ENCODE measurements at regions not wholly inside any gene's neighbourhood (a gene's known extent, or its start where the extent isn't known, plus 50 kb on each side); places are given as distances from the start of the nearest gene placed in this dataset.

DNA sequence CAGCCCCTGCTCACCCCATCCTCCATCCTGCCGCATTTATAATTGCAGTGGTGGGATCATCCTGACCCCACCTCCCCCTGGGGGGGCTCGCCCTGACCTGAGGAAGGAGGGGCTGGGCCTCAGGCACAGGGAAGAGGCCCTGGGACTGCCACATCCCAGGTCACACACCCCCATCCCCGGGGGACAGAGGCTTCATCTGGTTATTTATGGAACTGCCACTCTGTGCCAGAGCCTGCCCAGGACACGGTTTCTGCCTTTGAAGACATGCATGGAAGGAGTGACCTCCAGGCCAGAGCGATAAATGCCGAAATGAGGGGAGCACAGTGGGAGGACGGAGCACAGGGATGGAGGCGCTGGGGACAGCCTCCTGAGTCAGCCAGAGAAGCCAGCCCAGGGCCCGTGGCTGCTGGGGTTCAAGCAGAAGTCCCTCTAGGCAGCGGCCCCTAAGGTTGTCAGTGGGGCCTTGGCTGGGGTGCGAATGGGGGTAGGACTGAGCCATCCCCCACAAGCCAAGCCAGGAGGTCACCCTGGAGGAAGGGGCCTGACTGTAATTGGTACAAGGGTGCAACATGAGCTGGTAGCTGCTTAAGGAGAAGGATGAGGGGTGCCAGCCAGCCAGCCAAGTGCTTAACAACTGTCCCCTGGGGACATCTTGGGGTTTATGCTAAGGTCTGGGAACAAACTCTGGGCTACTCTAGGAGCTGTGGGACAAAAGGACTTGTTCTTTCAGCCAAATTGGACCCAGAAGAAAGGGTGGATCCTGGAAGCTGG is 51.4 kb upstream of the SHISAL1 start:
- no peaks in the 10 kb centered on the region for H3K9me3 ChIP-seq (ENCODE audit: control insufficient read depth, low read depth, low read length)
- H3K4me3 ChIP-seq (ENCODE audit: low read length), result no peak overlapping the region
- no peaks in the 10 kb centered on the region for H3K27me3 ChIP-seq (ENCODE audit: control insufficient read depth, insufficient read depth, low read length)
- no peaks in the 10 kb centered on the region for H3K4me1 ChIP-seq (ENCODE audit: control insufficient read depth, insufficient read depth, low read length)
- H3K36me3 ChIP-seq (ENCODE audit: control insufficient read depth, insufficient read depth, low read length), result no peaks in the 10 kb centered on the region
- no CpG with 5 or more reads among the region's 11 CpGs for WGBS (ENCODE audit: insufficient coverage, low lambda C conversion rate)
- no peak for DNase-seq
- H3K27ac ChIP-seq (ENCODE audit: low read length), result no peak overlapping the region

DNA sequence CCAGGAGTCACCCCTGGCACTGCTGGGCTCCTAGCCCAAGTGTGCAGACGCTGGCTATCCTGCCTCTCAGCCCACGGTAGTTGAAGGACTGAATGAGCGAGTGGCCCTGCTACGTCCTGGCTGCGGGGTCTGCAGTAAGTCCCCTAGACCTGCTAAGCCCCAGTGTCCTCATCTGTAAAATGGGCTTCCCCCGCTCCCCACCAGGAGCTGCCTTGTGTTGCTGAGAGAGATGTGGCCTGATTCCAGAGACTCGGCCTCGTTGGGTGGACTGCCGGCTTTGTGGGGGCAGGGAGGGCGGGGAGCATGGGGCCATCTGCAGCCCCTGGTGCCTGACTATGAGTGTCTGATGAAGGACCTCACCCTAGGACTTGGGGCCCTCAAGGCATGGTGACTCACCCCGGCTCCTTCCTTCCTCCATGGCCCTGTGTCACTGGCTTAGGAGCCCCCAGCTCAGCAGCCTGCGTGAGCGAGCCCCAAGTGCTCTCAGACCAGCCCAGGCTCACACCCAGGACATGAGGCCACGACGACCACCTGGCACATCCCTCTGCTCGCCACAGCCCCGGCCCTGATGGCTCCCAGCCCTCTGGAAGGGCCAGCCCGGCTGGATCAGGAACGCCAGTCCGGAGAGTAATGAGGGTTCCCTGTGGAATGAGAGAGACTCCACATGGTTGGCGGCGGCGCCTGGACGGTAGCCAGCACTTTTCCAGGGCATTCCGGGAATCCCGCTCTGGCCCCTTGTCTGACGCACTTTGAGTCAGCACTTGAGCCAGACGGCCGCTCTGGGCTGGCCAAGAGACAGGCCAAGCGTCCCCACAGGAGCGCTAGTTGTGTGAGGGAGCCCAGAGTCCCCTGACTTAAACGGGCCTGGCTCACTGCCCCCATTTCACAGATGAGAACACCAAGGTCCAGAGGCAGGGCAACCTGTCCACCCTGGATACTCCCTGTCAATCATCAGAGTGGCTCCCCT is 50.5 kb upstream of the SHISAL1 start:
- Histone ChIP-seq H3K4me3 (ENCODE audit: low read length) (no peak overlapping the region), H3K4me1 (ENCODE audit: control insufficient read depth, insufficient read depth, low read length) (no peaks in the 10 kb centered on the region), H3K36me3 (ENCODE audit: control insufficient read depth, insufficient read depth, low read length) (no peaks in the 10 kb centered on the region), H3K9me3 (ENCODE audit: control insufficient read depth, low read depth, low read length) (no peaks in the 10 kb centered on the region), H3K27me3 (ENCODE audit: control insufficient read depth, insufficient read depth, low read length) (peaks cover 2% of the 10 kb centered on the region), H3K27ac (ENCODE audit: low read length) (no peak overlapping the region)
- DNase-seq, result peak; percentile 63
- WGBS (ENCODE audit: insufficient coverage, low lambda C conversion rate), result no CpG with 5 or more reads among the region's 32 CpGs

DNA sequence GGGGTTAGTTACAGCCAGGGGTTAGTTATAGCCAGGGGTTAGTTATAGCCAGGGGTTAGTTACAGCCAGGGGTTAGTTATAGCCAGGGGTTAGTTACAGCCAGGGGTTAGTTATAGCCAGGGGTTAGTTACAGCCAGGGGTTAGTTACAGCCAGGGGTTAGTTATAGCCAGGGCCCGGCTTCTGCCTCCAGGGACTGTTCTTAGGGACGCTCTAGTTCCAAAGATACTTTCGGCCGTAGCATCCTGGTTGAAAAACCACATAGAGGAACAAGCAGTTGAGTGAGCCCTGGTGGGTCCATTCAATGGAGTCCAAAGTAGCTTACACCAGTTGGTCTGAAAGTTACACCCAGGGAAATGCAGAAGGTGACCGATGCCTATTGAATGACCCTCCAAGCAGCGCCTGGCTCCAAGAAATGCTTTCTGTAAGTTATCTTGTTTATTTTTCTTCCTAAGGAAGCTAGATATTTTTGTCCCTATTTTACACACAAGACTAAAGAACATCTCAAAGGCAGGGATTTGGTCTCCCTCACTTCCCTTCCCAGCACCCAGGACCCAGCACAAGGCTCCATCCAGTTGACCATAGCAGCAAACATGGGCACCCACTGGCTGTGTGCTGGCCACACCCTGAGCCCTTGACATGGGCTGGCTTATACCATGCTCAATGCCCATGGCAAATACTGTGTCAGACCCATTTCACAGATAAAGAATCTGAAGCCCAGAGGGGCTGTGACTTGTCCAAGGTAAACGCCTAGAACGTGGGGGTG is 49.7 kb upstream of the SHISAL1 start:
- DNase-seq, result no peak

More for the DNA sequence above, 49.7 kb upstream of the SHISAL1 start:
- Histone ChIP-seq H3K27ac (ENCODE audit: low read length) (no peak overlapping the region), H3K4me1 (ENCODE audit: control insufficient read depth, insufficient read depth, low read length) (no peaks in the 10 kb centered on the region), H3K27me3 (ENCODE audit: control insufficient read depth, insufficient read depth, low read length) (peaks cover 7% of the 10 kb centered on the region), H3K9me3 (ENCODE audit: control insufficient read depth, low read depth, low read length) (no peaks in the 10 kb centered on the region), H3K36me3 (ENCODE audit: control insufficient read depth, insufficient read depth, low read length) (no peaks in the 10 kb centered on the region), H3K4me3 (ENCODE audit: low read length) (no peak overlapping the region)
- WGBS (ENCODE audit: insufficient coverage, low lambda C conversion rate), result no CpG with 5 or more reads among the region's 8 CpGs

All from large intestine (tissue), 3 donors.